ENCODE measurements at regions not wholly inside any gene's neighbourhood (a gene's known extent, or its start where the extent isn't known, plus 50 kb on each side); places are given as distances from the start of the nearest gene placed in this dataset.

- no peak for TF ChIP-seq TEAD1 (CRISPR knock-in tag; IDR thresholded peaks at IDR 0.05)
- TF ChIP-seq, protein P1, sequence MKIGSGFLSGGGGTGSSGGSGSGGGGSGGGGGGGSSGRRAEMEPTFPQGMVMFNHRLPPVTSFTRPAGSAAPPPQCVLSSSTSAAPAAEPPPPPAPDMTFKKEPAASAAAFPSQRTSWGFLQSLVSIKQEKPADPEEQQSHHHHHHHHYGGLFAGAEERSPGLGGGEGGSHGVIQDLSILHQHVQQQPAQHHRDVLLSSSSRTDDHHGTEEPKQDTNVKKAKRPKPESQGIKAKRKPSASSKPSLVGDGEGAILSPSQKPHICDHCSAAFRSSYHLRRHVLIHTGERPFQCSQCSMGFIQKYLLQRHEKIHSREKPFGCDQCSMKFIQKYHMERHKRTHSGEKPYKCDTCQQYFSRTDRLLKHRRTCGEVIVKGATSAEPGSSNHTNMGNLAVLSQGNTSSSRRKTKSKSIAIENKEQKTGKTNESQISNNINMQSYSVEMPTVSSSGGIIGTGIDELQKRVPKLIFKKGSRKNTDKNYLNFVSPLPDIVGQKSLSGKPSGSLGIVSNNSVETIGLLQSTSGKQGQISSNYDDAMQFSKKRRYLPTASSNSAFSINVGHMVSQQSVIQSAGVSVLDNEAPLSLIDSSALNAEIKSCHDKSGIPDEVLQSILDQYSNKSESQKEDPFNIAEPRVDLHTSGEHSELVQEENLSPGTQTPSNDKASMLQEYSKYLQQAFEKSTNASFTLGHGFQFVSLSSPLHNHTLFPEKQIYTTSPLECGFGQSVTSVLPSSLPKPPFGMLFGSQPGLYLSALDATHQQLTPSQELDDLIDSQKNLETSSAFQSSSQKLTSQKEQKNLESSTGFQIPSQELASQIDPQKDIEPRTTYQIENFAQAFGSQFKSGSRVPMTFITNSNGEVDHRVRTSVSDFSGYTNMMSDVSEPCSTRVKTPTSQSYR (CRISPR knock-in tag; IDR thresholded peaks at IDR 0.05) = no peak
Observed at GRCh38 chr2:85945586-85945985, 56.8 kb upstream of the ST3GAL5 start (continued).

DNA sequence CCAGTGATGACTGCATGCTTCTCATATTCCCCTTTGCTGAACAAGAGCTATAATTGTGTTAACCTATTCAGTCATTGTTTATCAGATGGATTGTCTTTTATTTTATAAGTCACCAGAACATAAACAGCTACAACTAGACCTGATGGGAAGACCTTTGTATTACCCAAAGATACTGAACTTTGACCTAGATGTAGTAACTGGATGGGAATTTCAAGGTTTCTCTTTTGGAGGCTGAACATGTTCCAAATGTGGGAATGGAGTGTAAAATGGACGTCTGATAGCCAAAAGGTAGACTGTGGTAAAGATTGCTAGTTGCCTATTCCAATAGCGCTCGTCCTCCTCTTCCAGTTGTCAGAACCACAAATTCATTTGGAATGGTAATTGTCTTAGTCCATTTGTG lies 56.4 kb upstream of the ST3GAL5 start:
- Mint-ChIP-seq H3K27ac (no peak overlapping the region), H3K27me3 (ENCODE audit: low read depth) (no peaks in the 10 kb centered on the region), H3K36me3 (peaks cover 38% of the 10 kb centered on the region), H3K9me3 (peaks cover 83% of the 10 kb centered on the region), H3K4me1 (no peaks in the 10 kb centered on the region), H3K4me3 (no peak overlapping the region)
- POLR2A ChIA-PET = no interaction called here
- DNase-seq (ENCODE audit: low spot score) (no peak), ATAC-seq (no peak)
- CTCF ChIA-PET = no interaction called here
- TF ChIP-seq, protein P2, sequence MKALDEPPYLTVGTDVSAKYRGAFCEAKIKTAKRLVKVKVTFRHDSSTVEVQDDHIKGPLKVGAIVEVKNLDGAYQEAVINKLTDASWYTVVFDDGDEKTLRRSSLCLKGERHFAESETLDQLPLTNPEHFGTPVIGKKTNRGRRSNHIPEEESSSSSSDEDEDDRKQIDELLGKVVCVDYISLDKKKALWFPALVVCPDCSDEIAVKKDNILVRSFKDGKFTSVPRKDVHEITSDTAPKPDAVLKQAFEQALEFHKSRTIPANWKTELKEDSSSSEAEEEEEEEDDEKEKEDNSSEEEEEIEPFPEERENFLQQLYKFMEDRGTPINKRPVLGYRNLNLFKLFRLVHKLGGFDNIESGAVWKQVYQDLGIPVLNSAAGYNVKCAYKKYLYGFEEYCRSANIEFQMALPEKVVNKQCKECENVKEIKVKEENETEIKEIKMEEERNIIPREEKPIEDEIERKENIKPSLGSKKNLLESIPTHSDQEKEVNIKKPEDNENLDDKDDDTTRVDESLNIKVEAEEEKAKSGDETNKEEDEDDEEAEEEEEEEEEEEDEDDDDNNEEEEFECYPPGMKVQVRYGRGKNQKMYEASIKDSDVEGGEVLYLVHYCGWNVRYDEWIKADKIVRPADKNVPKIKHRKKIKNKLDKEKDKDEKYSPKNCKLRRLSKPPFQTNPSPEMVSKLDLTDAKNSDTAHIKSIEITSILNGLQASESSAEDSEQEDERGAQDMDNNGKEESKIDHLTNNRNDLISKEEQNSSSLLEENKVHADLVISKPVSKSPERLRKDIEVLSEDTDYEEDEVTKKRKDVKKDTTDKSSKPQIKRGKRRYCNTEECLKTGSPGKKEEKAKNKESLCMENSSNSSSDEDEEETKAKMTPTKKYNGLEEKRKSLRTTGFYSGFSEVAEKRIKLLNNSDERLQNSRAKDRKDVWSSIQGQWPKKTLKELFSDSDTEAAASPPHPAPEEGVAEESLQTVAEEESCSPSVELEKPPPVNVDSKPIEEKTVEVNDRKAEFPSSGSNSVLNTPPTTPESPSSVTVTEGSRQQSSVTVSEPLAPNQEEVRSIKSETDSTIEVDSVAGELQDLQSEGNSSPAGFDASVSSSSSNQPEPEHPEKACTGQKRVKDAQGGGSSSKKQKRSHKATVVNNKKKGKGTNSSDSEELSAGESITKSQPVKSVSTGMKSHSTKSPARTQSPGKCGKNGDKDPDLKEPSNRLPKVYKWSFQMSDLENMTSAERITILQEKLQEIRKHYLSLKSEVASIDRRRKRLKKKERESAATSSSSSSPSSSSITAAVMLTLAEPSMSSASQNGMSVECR (CRISPR knock-in tag; IDR thresholded peaks at IDR 0.05; ENCODE audit: borderline replicate concordance) = no peak
- TF ChIP-seq E2F1 (CRISPR knock-in tag; IDR thresholded peaks at IDR 0.05) (no peak), FOXP1 (CRISPR knock-in tag; IDR thresholded peaks at IDR 0.05; ENCODE audit: borderline replicate concordance) (no peak), NR3C1 (CRISPR knock-in tag; conservative IDR thresholded peaks at IDR 0.05; ENCODE audit: low read depth) (no peak), GTF2I (CRISPR knock-in tag; conservative IDR thresholded peaks at IDR 0.05) (no peak), ZNF512 (CRISPR knock-in tag; IDR thresholded peaks at IDR 0.05; ENCODE audit: borderline replicate concordance) (no peak), PREB (CRISPR knock-in tag; IDR thresholded peaks at IDR 0.05; ENCODE audit: borderline replicate concordance) (no peak), ZNF138 (CRISPR knock-in tag; conservative IDR thresholded peaks at IDR 0.05) (no peak), NFYB (CRISPR knock-in tag; conservative IDR thresholded peaks at IDR 0.05; ENCODE audit: low read depth) (no peak), ATF3 (CRISPR knock-in tag; conservative IDR thresholded peaks at IDR 0.05) (no peak)
- TF ChIP-seq, protein P3, sequence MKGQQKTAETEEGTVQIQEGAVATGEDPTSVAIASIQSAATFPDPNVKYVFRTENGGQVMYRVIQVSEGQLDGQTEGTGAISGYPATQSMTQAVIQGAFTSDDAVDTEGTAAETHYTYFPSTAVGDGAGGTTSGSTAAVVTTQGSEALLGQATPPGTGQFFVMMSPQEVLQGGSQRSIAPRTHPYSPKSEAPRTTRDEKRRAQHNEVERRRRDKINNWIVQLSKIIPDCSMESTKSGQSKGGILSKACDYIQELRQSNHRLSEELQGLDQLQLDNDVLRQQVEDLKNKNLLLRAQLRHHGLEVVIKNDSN (CRISPR knock-in tag; IDR thresholded peaks at IDR 0.05) = no peak
- TF ChIP-seq, protein P4, sequence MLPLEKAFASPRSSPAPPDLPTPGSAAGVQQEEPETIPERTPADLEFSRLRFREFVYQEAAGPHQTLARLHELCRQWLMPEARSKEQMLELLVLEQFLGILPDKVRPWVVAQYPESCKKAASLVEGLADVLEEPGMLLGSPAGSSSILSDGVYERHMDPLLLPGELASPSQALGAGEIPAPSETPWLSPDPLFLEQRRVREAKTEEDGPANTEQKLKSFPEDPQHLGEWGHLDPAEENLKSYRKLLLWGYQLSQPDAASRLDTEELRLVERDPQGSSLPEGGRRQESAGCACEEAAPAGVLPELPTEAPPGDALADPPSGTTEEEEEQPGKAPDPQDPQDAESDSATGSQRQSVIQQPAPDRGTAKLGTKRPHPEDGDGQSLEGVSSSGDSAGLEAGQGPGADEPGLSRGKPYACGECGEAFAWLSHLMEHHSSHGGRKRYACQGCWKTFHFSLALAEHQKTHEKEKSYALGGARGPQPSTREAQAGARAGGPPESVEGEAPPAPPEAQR (CRISPR knock-in tag; IDR thresholded peaks at IDR 0.05) = no peak
- TF ChIP-seq, protein P5, sequence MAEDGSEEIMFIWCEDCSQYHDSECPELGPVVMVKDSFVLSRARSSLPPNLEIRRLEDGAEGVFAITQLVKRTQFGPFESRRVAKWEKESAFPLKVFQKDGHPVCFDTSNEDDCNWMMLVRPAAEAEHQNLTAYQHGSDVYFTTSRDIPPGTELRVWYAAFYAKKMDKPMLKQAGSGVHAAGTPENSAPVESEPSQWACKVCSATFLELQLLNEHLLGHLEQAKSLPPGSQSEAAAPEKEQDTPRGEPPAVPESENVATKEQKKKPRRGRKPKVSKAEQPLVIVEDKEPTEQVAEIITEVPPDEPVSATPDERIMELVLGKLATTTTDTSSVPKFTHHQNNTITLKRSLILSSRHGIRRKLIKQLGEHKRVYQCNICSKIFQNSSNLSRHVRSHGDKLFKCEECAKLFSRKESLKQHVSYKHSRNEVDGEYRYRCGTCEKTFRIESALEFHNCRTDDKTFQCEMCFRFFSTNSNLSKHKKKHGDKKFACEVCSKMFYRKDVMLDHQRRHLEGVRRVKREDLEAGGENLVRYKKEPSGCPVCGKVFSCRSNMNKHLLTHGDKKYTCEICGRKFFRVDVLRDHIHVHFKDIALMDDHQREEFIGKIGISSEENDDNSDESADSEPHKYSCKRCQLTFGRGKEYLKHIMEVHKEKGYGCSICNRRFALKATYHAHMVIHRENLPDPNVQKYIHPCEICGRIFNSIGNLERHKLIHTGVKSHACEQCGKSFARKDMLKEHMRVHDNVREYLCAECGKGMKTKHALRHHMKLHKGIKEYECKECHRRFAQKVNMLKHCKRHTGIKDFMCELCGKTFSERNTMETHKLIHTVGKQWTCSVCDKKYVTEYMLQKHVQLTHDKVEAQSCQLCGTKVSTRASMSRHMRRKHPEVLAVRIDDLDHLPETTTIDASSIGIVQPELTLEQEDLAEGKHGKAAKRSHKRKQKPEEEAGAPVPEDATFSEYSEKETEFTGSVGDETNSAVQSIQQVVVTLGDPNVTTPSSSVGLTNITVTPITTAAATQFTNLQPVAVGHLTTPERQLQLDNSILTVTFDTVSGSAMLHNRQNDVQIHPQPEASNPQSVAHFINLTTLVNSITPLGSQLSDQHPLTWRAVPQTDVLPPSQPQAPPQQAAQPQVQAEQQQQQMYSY (CRISPR knock-in tag; IDR thresholded peaks at IDR 0.05) = no peak
